Esophagus (tissue), 2 donors: ENCODE measurements at regions not wholly inside any gene's neighbourhood (a gene's known extent, or its start where the extent isn't known, plus 50 kb on each side); places are given as distances from the start of the nearest gene placed in this dataset.
"Not testable (repeated sequence)": the region's sequence is repeated elsewhere in the genome, so short reads cannot be mapped to it uniquely, and the experiment has no call there.

Source experiments
- H3K27ac ChIP-seq, 2 donors: one replicate each; pipeline ENCODE4 v1.5.1; 2013; ENCODE audit warnings: low read depth in 2 of 2, mild to moderate bottlenecking in 2 of 2, inconsistent platforms in 1 of 2, low read length in 1 of 2, moderate library complexity in 1 of 2
- H3K27me3 ChIP-seq, 2 donors: one replicate each; pipeline ENCODE4 v1.6.1; 2013; ENCODE audit warnings: low read length in 2 of 2, control low read depth in 1 of 2, mild to moderate bottlenecking in 1 of 2; ENCODE audit not compliant: insufficient read depth in 2 of 2, control insufficient read depth in 1 of 2
- H3K36me3 ChIP-seq, 2 donors: one replicate each; pipeline ENCODE4 v1.6.1; 2013; ENCODE audit warnings: low read length in 1 of 2; ENCODE audit not compliant: control insufficient read depth in 2 of 2, insufficient read depth in 2 of 2
- H3K4me1 ChIP-seq, 2 donors: one replicate each; pipeline ENCODE4 v1.6.1; 2013; ENCODE audit warnings: low read length in 1 of 2; ENCODE audit not compliant: control insufficient read depth in 2 of 2, insufficient read depth in 2 of 2
- H3K4me3 ChIP-seq, 2 donors: one replicate each; pipeline ENCODE4 v1.5.1; 2013; ENCODE audit warnings: low read length in 2 of 2, mild to moderate bottlenecking in 2 of 2, low read depth in 1 of 2, moderate library complexity in 1 of 2
- H3K9me3 ChIP-seq, 2 donors: one replicate each; pipeline ENCODE4 v1.6.1; 2013; ENCODE audit warnings: mild to moderate bottlenecking in 2 of 2, low read depth in 1 of 2, low read length in 1 of 2, moderate library complexity in 1 of 2; ENCODE audit not compliant: control insufficient read depth in 2 of 2, insufficient read depth in 1 of 2
- WGBS, 2 donors: extraction: QIAGEN DNeasy Blood & Tissue Kit; methylation state at CpG; one replicate each; pipeline ENCODE4 v1.1.7; 2013; 5-methylcytosine and 5-hydroxymethylcytosine counted together
- donor health status: healthy with polysubstance abuse.
- donor health status: Bipolar disorder and iron deficiency.

- Histone ChIP-seq H3K9me3 (no peaks in the 10 kb centered on the region), H3K4me3 (no peak overlapping the region), H3K27ac (no peak overlapping the region), H3K4me1 (no peaks in the 10 kb centered on the region), H3K27me3 (no peaks in the 10 kb centered on the region), H3K36me3 (no peaks in the 10 kb centered on the region)
- 94 to 97% methylated on average over 9 of the region's 9 CpGs for WGBS, 2 donors
Measured at GRCh38 chr17:77631307-77631706, 327.2 kb upstream of the TNRC6C start.

GRCh38 chr17:77632619-77633018 is 325.9 kb upstream of the TNRC6C start:
- Histone ChIP-seq H3K27ac (no peak overlapping the region), H3K27me3 (no peaks in the 10 kb centered on the region), H3K4me1 (no peaks in the 10 kb centered on the region), H3K36me3 (no peaks in the 10 kb centered on the region), H3K9me3 (no peaks in the 10 kb centered on the region), H3K4me3 (no peak overlapping the region)
- WGBS, 2 donors, result 85 to 87% methylated on average over 6 of the region's 6 CpGs

DNA sequence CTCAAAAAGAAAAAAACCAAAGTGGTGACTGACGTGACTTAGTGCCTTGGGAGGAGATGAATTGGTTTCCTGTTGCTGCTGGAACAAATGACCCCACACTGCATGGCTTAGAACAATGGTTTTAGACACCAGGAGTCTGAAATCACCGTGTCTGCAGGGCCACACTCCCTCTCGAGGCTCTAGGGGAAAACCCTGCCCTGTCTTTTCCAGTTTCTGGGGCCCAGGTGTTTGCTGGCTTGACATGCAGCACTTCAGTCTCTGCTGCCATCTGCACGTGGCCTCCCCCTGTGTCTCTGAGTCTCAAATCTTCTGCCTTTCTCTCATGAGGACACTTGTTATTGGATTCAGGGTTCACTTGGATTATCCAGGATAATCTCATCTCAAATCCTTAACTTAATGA is 323.8 kb upstream of the TNRC6C start:
- Histone ChIP-seq H3K4me3 (no peak overlapping the region), H3K4me1 (no peaks in the 10 kb centered on the region), H3K9me3 (no peaks in the 10 kb centered on the region), H3K36me3 (no peaks in the 10 kb centered on the region), H3K27me3 (no peaks in the 10 kb centered on the region), H3K27ac (no peak overlapping the region)
- WGBS, 2 donors, result 54 to 56% methylated on average over 4 of the region's 4 CpGs

DNA sequence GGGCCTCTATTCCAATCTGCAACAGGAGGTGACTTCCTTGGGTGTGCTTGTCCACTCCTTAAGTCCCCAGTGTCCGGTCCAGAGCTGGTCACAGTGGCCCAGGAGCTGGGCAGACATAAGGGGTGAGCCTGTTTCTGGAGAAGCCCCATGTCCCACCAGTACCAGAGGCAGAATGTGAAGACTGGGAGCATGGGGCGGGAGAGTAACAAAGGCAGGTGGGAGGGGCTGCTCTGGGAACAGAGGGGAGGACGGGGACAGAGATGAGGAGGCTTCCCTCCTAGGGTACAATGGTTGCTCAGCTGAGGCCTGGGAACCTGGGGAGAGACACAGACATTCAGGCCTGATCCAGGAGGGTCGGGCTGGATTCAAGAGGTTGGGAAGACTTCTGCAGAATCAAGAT is 323.3 kb upstream of the TNRC6C start:
- no peaks in the 10 kb centered on the region for H3K36me3 ChIP-seq
- WGBS, 2 donors, result 75 to 86% methylated on average over 4 of the region's 4 CpGs

GRCh38 chr17:77635785-77636184 is 322.7 kb upstream of the TNRC6C start:
- not testable (repeated sequence) for H3K4me3 ChIP-seq, H3K27me3 ChIP-seq, H3K36me3 ChIP-seq, H3K4me1 ChIP-seq, H3K9me3 ChIP-seq, H3K27ac ChIP-seq
- WGBS, 2 donors, result 65 to 76% methylated on average over 3 of the region's 3 CpGs

More for the DNA sequence above, 323.3 kb upstream of the TNRC6C start:
- H3K27ac ChIP-seq, result no peak overlapping the region
- H3K27me3 ChIP-seq, result no peaks in the 10 kb centered on the region
- no peaks in the 10 kb centered on the region for H3K9me3 ChIP-seq
- no peaks in the 10 kb centered on the region for H3K4me1 ChIP-seq
- H3K4me3 ChIP-seq, result no peak overlapping the region

GRCh38 chr17:77636835-77637817 is 321.4 kb upstream of the TNRC6C start:
- no peaks in the 10 kb centered on the region for H3K9me3 ChIP-seq
- 75 to 77% methylated on average over 19 of the region's 19 CpGs for WGBS, 2 donors
- H3K27me3 ChIP-seq, result no peaks in the 10 kb centered on the region

GRCh38 chr17:77637818-77638575 is 320.5 kb upstream of the TNRC6C start:
- WGBS, 2 donors, result 57 to 63% methylated on average over 16 of the region's 16 CpGs
- H3K27me3 ChIP-seq, result no peaks in the 10 kb centered on the region
- no peaks in the 10 kb centered on the region for H3K36me3 ChIP-seq
- H3K27ac ChIP-seq, result no peak overlapping the region
- H3K4me1 ChIP-seq, result no peaks in the 10 kb centered on the region
- no peaks in the 10 kb centered on the region for H3K9me3 ChIP-seq
- H3K4me3 ChIP-seq, result no peak overlapping the region

More at GRCh38 chr17:77636835-77637817, 321.4 kb upstream of the TNRC6C start:
- no peak overlapping the region for H3K27ac ChIP-seq
- H3K4me3 ChIP-seq, result no peak overlapping the region
- H3K36me3 ChIP-seq, result no peaks in the 10 kb centered on the region
- H3K4me1 ChIP-seq, result no peaks in the 10 kb centered on the region

DNA sequence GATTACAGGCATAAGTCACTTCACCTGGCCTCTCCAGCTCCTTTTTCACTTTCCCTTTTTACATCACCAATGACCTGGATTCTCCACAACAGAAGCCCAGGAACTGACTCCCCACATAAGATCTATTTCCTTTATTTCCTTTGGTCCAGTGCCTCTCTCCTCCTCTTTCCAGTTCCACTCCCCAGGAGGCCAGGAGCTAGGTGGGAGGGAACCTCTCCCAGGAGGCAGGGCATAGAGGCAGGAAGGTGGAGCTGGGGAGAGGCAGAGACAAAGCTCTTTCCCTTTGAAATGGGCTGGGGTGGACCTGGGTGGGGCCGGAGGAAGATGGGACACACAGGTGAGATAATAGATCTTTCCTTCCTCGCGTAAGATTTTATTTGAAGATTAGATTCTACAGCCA is 318.3 kb upstream of the TNRC6C start:
- H3K4me3 ChIP-seq, result no peak overlapping the region
- H3K36me3 ChIP-seq, result no peaks in the 10 kb centered on the region
- no peaks in the 10 kb centered on the region for H3K4me1 ChIP-seq
- no peak overlapping the region for H3K27ac ChIP-seq
- no peaks in the 10 kb centered on the region for H3K9me3 ChIP-seq
- WGBS, 2 donors, result 78 to 84% methylated on average over 3 of the region's 3 CpGs
- no peaks in the 10 kb centered on the region for H3K27me3 ChIP-seq

- 80 to 85% methylated on average over 8 of the region's 8 CpGs for WGBS, 2 donors
- H3K36me3 ChIP-seq, result no peaks in the 10 kb centered on the region
- H3K4me3 ChIP-seq, result no peak overlapping the region
- no peaks in the 10 kb centered on the region for H3K4me1 ChIP-seq
- H3K27ac ChIP-seq, result no peak overlapping the region
- H3K9me3 ChIP-seq, result no peaks in the 10 kb centered on the region
- no peaks in the 10 kb centered on the region for H3K27me3 ChIP-seq
Measured at GRCh38 chr17:77640916-77641605, 317.4 kb upstream of the TNRC6C start.
